Activated naive CD4-positive, alpha-beta T cell treated with anti-CD3 and anti-CD28 coated beads, Interleukin-2, amount 50 U/mL, for 24 hours (primary cell): ENCODE measurements at regions not wholly inside any gene's neighbourhood (a gene's known extent, or its start where the extent isn't known, plus 50 kb on each side); places are given as distances from the start of the nearest gene placed in this dataset.
"Not testable (repeated sequence)": the region's sequence is repeated elsewhere in the genome, so short reads cannot be mapped to it uniquely, and the experiment has no call there.

Source experiments
- H3K27ac Mint-ChIP-seq: one replicate; pipeline ENCODE4 v1.8.0; 2021; ENCODE audit warnings: mild to moderate bottlenecking, mixed read lengths
- H3K27me3 Mint-ChIP-seq: one replicate; pipeline ENCODE4 v1.8.0; 2021; ENCODE audit warnings: mixed read lengths
- H3K36me3 Mint-ChIP-seq: one replicate; pipeline ENCODE4 v1.8.0; 2021; ENCODE audit warnings: mixed read lengths
- H3K4me1 Mint-ChIP-seq: one replicate; pipeline ENCODE4 v1.8.0; 2021; ENCODE audit warnings: mixed read lengths
- H3K4me3 Mint-ChIP-seq: one replicate; pipeline ENCODE4 v1.8.0; 2021; ENCODE audit warnings: mild to moderate bottlenecking, mixed read lengths
- H3K9me3 Mint-ChIP-seq: one replicate; pipeline ENCODE4 v1.8.0; 2021; ENCODE audit warnings: mixed read lengths

- Mint-ChIP-seq H3K27me3 (no peaks in the 10 kb centered on the region), H3K27ac (no peak overlapping the region), H3K4me1 (no peaks in the 10 kb centered on the region), H3K9me3 (no peaks in the 10 kb centered on the region), H3K36me3 (no peaks in the 10 kb centered on the region), H3K4me3 (no peak overlapping the region)
Observed at GRCh38 chr6:170063431-170063830, 227.4 kb downstream of the DLL1 start.

GRCh38 chr6:170062915-170063241, 228.0 kb downstream of the DLL1 start:
- Mint-ChIP-seq H3K4me3 (no peak overlapping the region), H3K36me3 (no peaks in the 10 kb centered on the region), H3K27me3 (no peaks in the 10 kb centered on the region), H3K9me3 (no peaks in the 10 kb centered on the region), H3K4me1 (no peaks in the 10 kb centered on the region), H3K27ac (no peak overlapping the region)

DNA sequence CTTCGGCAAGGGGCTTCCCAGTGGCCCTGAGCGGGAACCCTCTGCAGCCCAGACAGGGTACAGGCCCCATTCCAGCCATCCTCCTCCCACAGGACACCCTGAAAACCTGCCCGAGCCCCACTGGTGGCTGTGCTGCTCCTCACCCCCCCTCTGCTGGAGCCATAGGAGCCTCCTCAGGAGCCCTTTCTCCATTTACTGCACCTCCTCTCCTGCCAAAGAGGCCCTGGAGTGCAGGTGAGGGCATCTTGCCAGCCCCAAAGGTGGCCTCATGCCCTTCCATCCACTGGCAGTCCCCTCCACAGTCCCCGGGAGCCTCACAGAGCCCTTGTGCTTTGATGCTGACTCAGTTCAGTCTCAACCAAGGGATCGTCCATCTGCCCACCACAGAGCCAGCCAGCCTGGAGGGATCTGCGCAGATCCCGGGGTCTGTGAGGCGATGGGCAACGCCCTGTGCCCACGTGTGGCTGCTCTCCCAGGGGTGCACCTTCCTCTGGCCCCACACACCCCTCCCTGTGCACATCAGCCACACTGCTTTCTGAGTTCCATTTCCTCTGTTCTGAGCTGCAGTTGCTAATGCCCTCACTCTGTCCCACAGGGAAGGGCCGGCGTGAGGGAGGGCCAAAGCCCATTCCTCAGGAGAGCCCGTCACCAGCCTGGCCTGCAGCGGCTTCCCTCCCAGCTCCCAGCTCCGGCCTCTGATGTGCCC, 228.5 kb downstream of the DLL1 start:
- H3K27ac Mint-ChIP-seq: no peak overlapping the region
- no peaks in the 10 kb centered on the region for H3K9me3 Mint-ChIP-seq
- H3K4me3 Mint-ChIP-seq: no peak overlapping the region
- no peaks in the 10 kb centered on the region for H3K36me3 Mint-ChIP-seq
- no peaks in the 10 kb centered on the region for H3K4me1 Mint-ChIP-seq
- H3K27me3 Mint-ChIP-seq: no peaks in the 10 kb centered on the region

DNA sequence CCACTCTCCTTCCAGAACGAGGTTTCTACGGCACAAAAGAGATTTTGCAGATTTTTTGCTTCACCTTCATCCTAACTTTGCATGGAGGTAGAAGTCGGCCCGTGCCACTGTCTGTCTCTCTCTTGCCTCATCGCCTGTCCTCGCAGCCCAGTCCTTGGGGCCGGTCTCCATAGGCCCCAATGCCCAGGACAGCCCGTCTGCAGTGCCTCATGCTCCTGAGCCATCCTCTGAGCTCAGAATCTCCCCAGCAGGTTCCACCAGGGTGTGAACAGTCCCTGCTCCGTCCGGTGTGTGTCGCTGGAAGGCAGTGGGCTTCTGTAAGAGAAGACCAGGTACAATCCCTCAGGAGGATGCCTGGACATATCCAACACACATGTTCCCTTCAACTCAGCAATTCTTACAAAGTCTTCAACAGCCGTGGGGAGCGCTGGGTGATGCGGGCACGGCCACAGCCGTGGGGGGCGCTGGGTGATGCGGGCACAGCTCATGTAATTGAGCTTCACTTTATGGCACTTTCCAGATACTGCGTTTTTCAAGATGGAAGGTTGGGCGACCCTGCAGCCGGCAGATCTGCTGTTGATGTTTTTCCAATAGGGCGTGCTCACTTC, 231.9 kb downstream of the DLL1 start:
- no peaks in the 10 kb centered on the region for H3K4me1 Mint-ChIP-seq
- no peaks in the 10 kb centered on the region for H3K9me3 Mint-ChIP-seq
- H3K4me3 Mint-ChIP-seq: no peak overlapping the region
- H3K27me3 Mint-ChIP-seq: no peaks in the 10 kb centered on the region
- no peaks in the 10 kb centered on the region for H3K36me3 Mint-ChIP-seq
- no peak overlapping the region for H3K27ac Mint-ChIP-seq

DNA sequence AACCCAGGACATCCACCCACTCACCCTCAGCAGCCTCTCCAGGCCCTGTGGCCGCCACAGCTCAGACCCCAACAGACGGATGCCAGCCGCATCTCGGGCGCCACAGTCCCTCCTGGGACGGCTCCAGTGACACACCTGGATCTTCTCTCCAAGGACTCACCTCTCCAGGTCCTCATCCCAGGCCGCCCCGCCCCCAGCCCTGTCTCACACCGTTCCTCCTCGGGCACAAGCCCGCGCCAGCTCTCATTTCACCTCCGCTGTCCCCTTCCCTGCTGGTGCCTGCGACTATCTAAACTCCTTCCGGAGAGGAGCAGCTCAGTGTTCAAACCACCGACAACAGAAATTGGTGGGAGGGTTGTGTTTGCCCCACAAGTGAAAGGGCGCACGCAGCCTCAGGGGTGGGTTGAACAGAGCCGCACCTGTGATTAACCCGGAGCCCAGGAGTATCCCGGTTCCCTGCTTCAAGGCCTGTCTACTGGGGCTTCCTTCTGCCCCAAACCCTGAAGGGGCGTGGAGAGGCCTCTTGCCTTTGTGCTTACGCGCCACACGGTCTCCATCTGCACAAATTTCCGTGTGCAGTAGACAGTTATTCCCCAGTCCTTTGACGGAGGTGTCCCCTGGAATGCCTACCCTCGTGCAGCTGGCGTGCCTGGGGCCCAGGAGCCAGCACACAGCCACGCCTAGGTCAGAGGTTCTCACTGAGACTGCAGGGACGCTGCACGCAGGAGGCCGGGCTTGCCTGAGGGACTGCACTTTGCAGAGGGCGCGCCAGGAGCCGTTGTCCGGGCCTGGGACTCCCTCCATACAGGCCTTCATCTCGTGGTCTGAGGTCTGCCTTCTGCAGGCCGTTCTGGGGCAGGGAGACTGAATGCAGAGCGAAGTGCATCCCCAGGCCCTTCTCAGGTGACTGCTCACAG, 232.7 kb downstream of the DLL1 start:
- Mint-ChIP-seq H3K36me3 (no peaks in the 10 kb centered on the region), H3K27ac (peak overlapping the region; percentile 30), H3K4me1 (no peaks in the 10 kb centered on the region), H3K9me3 (no peaks in the 10 kb centered on the region), H3K27me3 (no peaks in the 10 kb centered on the region), H3K4me3 (no peak overlapping the region)

DNA sequence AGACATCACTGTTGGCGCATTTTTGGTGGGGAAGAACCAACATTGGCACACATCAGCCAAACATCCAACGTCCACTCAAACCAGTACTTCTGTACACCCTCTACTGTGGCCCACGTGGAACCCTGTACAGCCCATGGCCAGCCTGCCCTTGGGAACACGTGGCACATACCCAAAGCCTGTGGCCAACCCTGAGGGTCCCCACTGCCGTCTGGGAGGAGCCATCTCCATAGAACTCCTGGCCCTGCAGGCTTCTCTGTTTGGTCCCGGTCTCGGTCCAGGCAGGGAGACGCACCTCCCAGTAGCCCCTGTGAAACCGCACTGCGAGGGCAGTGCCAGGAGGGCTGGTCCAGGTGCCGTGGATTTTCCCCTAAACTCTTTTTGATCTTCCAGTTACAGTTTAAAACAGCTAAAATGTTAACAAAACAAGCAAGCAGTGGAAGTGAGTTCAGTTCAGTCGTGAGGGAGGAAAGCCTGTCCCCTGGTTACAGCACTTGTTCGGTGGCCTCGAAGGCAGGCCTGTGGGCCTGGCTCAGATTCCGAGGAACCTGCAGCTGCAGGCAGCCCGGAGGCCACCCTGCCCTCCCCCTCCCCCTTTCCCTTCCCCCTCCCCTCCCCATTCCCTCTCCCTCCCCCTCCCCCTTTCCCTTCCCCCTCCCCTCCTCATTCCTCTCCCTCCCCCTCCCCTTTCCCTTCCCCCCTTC, 233.7 kb downstream of the DLL1 start:
- Mint-ChIP-seq H3K27me3 (no peaks in the 10 kb centered on the region), H3K27ac (no peak overlapping the region), H3K9me3 (no peaks in the 10 kb centered on the region), H3K4me3 (no peak overlapping the region), H3K36me3 (no peaks in the 10 kb centered on the region), H3K4me1 (no peaks in the 10 kb centered on the region)

DNA sequence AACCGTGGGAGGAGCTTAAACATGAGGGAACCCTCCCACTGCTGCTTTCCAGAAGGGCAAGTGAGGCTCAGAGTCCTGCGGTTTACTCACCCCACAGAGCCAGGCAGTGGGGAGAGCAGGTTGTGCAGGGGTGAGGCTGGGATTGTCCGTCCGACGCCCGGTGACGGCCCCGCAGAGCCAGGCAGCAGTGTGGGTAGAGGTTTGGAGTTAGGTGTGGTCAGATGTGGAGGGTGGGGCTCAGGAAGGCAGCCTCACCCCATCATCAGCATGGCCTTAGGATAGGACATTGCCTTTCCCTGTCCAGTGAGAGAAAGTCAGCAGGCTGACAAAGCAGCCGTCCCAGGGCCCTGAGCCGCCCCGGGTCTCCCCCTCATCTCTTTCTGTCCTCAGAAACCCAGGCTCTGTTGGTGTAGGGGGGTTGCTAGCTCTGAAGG, 234.6 kb downstream of the DLL1 start:
- Mint-ChIP-seq H3K27ac (no peak overlapping the region), H3K4me1 (no peaks in the 10 kb centered on the region), H3K36me3 (no peaks in the 10 kb centered on the region), H3K27me3 (no peaks in the 10 kb centered on the region), H3K4me3 (no peak overlapping the region), H3K9me3 (no peaks in the 10 kb centered on the region)

GRCh38 chr6:170055797-170056196, 235.1 kb downstream of the DLL1 start:
- not testable (repeated sequence) for H3K9me3 Mint-ChIP-seq, H3K4me1 Mint-ChIP-seq, H3K4me3 Mint-ChIP-seq, H3K27me3 Mint-ChIP-seq, H3K27ac Mint-ChIP-seq, H3K36me3 Mint-ChIP-seq

GRCh38 chr6:170053966-170054661, 236.8 kb downstream of the DLL1 start:
- no peak overlapping the region for H3K4me3 Mint-ChIP-seq
- no peaks in the 10 kb centered on the region for H3K27me3 Mint-ChIP-seq
- no peaks in the 10 kb centered on the region for H3K36me3 Mint-ChIP-seq
- no peaks in the 10 kb centered on the region for H3K9me3 Mint-ChIP-seq
- H3K4me1 Mint-ChIP-seq: no peaks in the 10 kb centered on the region
- no peak overlapping the region for H3K27ac Mint-ChIP-seq

DNA sequence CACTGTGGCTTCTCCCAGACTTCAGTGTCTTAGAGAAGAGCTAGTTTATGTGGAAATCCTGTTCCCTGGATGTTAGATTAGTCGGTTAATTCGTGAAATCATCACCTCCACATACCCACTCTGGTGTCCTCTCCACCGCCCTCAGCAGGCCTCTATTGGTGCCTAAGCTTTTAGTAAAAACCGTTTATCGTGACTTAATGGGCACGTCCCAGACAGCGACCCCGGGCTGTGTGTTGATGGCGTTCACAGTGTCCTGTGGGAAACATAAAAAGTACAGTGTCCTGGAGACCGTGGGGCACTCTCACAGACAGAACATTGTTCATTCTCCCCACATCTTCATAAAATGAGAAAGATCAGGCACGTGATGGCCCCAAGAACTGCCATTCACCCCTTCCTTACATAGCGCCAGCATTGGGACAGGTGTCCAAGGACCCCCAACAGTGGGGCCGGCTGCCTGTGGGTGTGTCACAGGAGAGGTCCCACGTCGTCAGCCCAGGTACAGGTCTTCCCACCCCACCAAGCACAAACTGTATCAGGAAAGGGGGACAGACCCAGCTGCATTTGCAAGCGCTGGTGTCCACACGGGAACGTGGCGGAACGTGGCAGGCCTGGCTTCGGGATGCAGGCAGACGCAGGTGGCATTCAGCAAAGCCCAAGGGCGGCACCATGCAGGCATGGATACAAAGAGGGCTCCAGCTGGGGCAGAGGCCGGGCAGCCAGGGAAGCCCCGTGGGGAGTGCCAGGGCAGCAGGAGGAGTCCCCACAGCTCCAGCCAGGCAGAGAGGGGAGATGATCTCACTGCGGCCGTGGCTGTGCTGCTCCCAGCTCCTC, 237.7 kb downstream of the DLL1 start:
- H3K36me3 Mint-ChIP-seq: no peaks in the 10 kb centered on the region
- no peak overlapping the region for H3K4me3 Mint-ChIP-seq
- H3K4me1 Mint-ChIP-seq: no peaks in the 10 kb centered on the region
- no peak overlapping the region for H3K27ac Mint-ChIP-seq
- H3K27me3 Mint-ChIP-seq: no peaks in the 10 kb centered on the region
- H3K9me3 Mint-ChIP-seq: no peaks in the 10 kb centered on the region

- H3K9me3 Mint-ChIP-seq: no peaks in the 10 kb centered on the region
- H3K4me1 Mint-ChIP-seq: no peaks in the 10 kb centered on the region
- H3K36me3 Mint-ChIP-seq: no peaks in the 10 kb centered on the region
- no peaks in the 10 kb centered on the region for H3K27me3 Mint-ChIP-seq
- no peak overlapping the region for H3K27ac Mint-ChIP-seq
- H3K4me3 Mint-ChIP-seq: no peak overlapping the region
Observed at GRCh38 chr6:170051229-170052172, 239.4 kb downstream of the DLL1 start.

GRCh38 chr6:170050591-170051041, 240.3 kb downstream of the DLL1 start:
- H3K4me3 Mint-ChIP-seq: no peak overlapping the region
- H3K27me3 Mint-ChIP-seq: no peaks in the 10 kb centered on the region
- H3K4me1 Mint-ChIP-seq: no peaks in the 10 kb centered on the region
- no peaks in the 10 kb centered on the region for H3K9me3 Mint-ChIP-seq
- no peak overlapping the region for H3K27ac Mint-ChIP-seq
- no peaks in the 10 kb centered on the region for H3K36me3 Mint-ChIP-seq

DNA sequence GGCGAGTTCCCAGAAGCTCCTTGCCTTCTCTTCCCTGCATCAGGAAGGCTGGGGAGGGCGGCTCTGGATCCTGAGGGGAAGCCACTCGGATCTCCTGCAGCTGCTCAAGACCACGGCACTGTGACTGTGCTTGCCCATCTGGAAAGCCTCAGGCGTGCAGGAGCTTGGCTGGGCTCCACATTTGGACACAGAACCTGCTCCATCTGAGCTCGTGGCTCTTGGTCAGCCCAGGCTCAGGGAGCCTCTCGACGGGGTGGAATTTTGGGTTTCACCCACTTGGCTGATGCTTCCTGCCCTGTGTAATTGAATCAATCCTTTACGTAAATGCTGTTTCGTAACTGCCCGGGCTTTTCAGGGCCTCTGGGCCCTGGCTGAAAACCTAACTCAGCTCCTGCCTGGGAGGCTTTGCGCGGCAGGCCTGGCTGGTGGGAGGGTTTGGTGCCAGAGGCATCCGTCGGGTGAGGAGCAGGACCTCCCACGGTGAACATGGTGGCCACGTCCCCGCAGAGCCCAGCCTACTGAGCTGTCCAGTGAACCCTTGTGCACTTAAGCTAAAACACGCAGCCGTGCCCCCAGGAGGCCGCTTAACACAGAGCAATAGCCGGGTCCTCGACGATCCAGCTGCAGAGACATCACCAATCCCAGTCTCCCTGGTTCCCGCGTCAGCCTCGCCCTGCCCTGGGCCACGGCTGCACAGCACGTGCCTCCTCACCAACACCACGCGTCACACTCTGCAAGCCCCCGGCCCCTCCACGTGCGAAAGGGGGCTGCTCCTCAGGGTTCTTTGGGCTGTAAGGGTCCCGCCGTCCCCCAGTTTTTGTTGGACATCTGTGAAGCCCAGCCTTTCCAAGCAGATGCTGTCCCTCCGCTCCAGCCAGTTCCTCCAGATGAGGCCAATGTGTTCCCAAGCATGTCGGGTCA, 241.0 kb downstream of the DLL1 start:
- H3K27me3 Mint-ChIP-seq: no peaks in the 10 kb centered on the region
- no peak overlapping the region for H3K27ac Mint-ChIP-seq
- no peak overlapping the region for H3K4me3 Mint-ChIP-seq
- H3K9me3 Mint-ChIP-seq: no peaks in the 10 kb centered on the region
- no peaks in the 10 kb centered on the region for H3K36me3 Mint-ChIP-seq
- no peaks in the 10 kb centered on the region for H3K4me1 Mint-ChIP-seq
